GM18505 (cell line): ENCODE measurements at regions not wholly inside any gene's neighbourhood (a gene's known extent, or its start where the extent isn't known, plus 50 kb on each side); places are given as distances from the start of the nearest gene placed in this dataset.
"Not testable (repeated sequence)": the region's sequence is repeated elsewhere in the genome, so short reads cannot be mapped to it uniquely, and the experiment has no call there.

Source experiments
- ATAC-seq: cut with Tn5 transposase; IDR thresholded peaks from one replicate; pipeline ENCODE4 v1.9.1; 2021; ENCODE audit not compliant: unreplicated experiment
- POLR2A ChIP-seq: IDR thresholded peaks from 4 replicates; pipeline ENCODE4 v1.6.1; 2011; ENCODE audit warnings: borderline replicate concordance; ENCODE audit not compliant: insufficient read depth, insufficient read length; ENCODE audit errors: extremely low read depth

DNA sequence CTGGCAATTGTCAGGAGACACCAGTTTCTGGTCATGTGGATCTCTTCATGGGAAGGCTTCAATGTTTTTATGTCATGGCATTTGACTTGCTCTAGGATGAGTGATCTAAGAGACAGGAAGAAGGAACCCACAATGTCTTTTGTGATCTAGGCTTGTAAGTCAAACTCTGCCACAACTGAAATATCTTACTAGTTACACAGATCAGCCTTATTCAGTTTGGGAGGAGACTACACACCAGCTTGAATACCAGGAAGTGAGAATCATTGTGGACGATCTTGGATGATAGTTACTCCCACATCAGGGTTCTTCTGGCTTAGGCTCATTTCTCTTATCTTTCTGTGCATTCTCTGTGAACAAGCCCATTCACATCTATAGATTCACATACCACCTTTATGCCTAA, 236.2 kb upstream of the FBXO33 start:
- TF ChIP-seq POLR2A = no peak
- ATAC-seq = no peak

DNA sequence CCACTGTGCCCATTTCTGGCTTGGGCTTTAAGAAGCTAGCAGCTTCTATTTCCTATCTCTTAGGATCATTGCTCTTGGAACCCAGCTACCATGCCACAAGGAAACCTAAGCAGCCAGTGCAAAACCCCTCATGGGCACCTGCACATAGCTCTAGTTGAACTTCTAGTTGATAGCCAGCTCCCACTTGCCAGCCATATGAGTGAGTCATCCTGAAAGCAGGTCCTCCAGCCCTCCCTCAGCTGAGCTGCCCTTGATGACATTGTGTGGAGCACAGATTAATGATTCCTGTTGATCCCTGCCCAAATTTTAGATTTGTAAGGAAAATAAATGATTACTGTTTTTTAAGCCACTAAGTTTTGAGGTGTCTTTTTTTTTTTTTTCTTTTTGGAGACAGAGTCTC, 234.2 kb upstream of the FBXO33 start:
- no peak for TF ChIP-seq POLR2A
- no peak for ATAC-seq

DNA sequence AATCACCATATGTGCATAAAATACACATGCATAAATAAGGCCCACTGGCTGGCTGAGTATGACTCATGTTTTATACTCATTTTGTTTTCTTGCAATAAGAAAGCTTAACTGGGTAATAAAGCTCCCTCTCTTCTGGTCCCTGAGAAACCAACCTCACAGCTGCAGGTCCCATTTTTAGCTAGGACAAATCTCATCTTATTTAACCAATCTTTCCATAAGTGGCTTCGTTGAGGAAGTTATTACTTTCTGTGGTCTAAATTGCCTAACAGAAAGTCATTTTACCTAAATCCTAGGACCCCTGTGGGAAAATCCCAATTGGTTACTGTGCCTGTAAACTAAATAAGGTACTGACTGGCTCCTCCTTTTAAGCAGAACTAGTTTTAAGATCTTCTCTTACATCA, 232.8 kb upstream of the FBXO33 start:
- no peak for TF ChIP-seq POLR2A
- ATAC-seq = no peak

DNA sequence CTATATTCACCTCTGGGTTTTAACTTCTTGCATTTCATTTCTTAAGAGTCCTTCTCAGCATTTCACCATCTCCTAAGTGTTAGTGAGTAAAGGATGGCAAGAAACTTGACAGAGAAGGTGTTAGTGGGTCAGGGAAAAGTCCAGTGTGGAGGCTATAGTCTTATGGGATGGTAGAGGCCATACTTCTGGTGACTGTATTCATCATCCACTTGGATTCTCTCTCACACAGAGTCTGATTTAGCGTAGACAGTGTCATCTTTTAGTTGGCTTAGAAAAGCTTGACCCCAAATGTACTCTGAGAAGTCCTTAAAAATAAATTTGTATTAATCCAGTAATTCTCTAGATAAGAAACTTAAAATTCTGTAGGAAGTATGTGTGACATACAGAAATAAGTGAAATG, 232.4 kb upstream of the FBXO33 start:
- no peak for ATAC-seq
- no peak for TF ChIP-seq POLR2A

DNA sequence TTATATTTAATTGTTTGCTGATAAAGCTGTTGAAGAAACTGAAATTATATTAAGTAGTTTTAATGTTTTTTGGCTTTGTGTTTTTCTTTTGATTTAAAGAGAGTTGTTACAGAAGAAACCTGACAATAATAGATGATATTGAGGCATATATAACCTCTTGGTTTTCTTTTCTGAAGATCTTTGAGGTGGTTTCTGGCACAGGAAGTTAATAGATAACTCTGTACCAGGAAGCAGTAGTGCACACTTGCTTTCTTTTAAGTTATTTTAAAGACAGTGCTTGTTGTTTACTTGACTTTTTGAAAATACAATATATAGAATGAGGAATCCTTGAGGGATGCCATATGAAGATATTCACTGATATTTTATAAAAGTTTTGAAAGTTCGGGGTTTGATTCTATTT, 209.0 kb upstream of the FBXO33 start:
- no peak for ATAC-seq

DNA sequence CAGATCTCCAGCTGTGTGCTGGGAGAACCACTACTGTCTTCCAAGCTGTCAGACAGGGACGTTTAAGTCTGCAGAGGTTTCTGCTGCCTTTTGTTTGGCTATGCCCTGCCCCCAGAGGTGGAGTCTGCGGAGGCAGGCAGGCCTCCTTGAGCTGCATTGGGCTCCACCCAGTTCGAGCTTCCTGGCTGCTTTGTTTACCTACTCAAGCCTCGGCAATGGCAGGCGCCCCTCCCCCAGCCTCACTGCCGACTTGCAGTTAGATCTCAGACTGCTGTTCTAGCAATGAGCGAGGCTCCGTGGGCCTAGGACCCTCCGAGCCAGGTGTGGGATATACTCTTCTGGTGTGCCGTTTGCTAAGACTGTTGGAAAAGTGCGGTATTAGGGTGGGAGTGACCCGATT, 206.8 kb upstream of the FBXO33 start:
- not testable (repeated sequence) for ATAC-seq

More for the DNA sequence above, 209.0 kb upstream of the FBXO33 start:
- no peak for TF ChIP-seq POLR2A

DNA sequence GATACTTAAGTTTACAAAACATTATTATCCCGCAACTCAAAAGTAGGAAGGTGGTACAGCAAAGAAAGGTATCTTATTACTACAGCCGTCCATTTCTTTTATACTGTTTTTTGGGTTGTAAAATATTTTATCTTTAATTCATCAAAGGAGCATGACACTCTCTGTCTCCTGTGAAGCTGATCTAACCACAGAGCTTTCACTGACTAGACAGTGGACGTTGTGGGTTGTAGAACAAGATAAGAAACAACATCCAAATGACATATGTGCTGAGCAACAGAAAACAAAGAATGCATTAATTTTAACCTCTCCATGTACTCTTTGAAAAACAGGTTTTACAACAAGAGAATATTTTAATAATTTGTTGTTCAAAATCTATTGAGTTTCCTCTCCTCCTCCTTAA, 195.9 kb upstream of the FBXO33 start:
- ATAC-seq = no peak
- TF ChIP-seq POLR2A = no peak

DNA sequence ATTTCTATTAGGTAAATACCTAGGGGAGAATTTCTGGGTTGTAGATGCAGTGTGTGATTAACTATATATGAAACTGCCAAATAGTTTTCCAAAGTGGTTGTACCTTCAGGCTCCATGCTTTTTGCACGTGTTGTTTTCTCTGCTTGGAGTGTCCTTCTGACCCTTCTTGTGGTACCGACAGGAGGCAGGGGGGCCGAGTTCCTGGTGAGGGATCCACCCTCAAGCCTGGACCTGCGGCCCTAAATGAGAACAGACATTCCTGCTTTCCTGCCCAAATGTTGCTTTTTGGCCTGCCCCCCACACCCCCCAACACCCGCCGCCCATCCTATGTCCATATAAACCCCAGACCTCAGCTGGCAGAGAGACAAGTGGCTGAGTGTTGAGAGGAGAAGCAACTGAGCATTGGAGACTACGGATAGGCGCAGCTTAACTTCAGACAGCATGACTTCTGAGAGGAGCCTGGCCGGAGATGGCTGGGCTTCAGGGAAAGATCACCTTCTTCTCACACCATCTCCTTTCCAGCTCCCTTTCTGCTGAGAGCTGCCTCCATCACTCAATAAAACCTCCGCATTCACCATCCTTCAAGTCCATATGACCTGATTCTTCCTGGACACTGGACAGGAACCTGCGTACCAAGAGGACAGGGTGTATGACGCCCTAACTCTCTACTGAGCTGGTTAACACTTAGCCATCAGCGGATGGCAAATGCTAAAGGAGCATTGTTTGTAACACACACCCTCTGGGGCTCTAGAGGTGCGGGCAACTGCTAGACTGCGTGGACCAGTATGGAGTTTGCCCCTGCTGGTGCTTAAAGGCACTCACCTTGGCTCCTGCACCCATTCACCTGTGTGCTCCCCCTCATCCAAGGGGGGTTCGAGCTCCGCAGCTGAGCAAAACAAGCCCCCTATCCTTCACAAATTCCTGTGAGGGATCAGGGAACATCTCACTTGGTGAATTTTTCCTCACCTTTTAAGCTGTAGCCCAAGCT, 194.7 kb upstream of the FBXO33 start:
- no peak for ATAC-seq
- TF ChIP-seq POLR2A = no peak

DNA sequence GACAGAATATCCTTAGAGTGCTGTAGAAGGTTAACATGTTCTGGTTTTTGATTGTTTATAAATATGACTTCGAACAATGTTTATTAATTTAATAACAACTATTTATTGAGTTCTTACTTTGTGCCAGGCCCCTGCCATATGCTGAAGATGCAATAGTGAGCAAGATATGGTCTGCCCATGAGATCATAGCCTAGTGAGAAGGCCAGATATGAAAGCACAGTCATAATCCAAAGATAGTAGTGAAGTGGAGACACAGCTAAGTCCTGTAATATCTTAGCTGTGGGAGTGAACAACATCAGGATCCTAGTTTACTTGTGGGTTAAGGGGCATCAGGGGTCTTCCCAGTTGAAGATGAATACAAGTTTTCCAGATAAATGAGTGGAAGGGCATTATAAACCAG, 189.4 kb upstream of the FBXO33 start:
- no peak for ATAC-seq
- TF ChIP-seq POLR2A = no peak

DNA sequence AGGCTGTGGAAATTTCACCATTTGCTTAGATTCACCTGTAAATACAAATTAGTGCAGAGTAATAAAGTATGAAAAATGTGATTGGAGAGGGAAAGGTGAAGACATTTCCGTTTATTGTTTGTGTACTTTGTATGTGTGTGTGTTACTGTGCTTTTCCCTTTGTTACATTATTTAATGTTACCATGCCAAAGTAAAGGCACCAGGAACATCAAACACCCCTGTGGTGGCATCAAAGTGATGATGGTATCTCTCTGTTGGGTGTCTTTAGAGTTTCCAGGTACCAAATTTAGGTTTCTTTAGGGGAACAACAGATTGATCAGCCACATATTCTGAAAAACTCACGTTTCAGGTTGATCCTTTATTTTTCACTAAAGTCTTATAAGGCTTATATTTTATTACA, 189.0 kb upstream of the FBXO33 start:
- no peak for TF ChIP-seq POLR2A
- ATAC-seq = no peak

DNA sequence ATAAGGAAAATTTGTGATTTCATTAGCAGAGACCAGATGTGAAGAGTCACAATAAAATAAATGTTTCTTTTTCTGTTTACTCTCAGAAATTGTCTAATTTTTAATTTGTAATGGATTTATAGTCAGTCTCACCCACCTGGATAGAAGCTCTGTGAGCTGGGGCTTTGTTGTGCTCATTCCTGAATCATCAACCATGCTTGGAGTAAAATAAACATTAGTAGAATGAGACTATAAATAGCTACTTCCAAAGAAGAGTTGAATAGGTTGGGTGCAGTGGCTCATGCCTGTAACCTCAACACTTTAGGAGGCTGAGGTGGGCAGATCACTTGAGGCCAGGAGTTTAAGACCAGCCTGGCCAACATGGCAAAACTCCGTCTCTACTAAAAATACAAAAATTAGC, 185.3 kb upstream of the FBXO33 start:
- no peak for ATAC-seq
- no peak for TF ChIP-seq POLR2A

DNA sequence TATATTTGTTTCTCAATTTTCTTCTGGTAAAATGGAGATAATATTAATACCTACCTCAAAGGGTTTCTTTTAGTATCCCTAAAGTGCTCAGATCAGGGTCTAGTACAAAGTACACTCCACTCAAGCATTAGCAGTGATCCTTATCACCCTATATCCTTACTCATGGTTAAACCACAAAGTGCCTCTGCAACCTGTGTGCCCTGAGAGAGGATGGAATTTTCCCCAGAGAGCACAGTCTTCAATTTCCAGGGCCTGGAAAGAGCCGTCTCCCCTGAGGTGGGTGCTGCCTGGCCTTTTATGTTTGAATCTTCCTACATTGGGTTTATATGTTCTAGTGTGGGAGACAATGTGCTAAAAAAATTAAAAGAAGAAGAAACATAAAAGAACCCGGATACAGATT, 183.1 kb upstream of the FBXO33 start:
- no peak for TF ChIP-seq POLR2A
- ATAC-seq = no peak

DNA sequence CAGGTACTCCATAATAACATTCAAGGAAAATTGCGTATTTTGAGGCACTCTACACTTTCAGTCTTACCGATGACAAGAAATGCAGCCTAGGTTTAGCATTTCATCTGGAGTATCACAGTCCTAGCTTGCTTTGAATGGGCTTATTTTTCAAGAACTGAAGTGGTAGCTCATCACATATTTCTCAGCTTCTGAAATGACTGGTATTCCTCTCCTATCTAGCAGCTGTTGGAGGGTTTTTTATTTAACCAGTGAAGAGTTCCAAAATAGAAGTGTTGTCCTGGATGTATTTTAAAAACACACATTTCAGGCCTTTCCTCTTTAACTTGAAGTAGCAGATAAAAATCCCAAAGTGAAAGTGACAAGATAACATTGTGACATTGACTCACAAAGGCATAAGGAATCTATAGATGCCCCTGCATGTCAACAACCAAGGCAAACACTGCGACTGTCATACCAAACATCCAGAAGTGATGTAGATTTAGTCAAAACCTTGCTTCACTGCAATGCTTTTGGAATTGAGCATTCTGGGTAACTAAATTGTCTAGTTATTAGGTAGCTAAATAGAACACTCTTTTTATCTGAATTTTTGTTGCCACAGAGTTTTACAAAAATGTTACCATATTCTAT, 182.2 kb upstream of the FBXO33 start:
- no peak for ATAC-seq
- no peak for TF ChIP-seq POLR2A

DNA sequence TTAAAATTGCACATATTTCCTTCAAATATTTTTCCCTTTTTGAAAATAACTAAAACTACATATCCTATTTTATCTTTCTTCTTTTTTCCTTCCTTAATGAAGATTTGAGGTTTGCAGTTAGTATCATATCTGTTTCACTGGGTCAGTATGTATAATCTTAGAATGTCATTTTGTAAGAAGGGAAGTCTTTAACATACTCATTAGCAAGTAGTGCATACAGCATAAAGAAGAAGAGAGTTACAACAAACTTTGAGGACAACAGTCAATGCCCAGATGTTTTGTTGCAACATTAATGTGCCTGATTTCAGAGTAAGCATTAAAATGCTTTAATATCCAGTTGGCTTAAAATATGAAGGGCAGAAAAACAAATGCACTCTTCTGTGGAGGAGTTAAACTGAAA, 176.9 kb upstream of the FBXO33 start:
- no peak for TF ChIP-seq POLR2A
- no peak for ATAC-seq
